Liver (tissue), 3 donors: ENCODE measurements at regions not wholly inside any gene's neighbourhood (a gene's known extent, or its start where the extent isn't known, plus 50 kb on each side); places are given as distances from the start of the nearest gene placed in this dataset.

Experiments used
- TAF1 ChIP-seq: conservative IDR thresholded peaks from 2 replicates; pipeline ENCODE4 v1.6.1; 2016; ENCODE audit warnings: antibody characterized with exemption, mild to moderate bottlenecking
- TF ChIP-seq, protein P1 (sequence below): fragments of 150-350 bp; IDR thresholded peaks from 2 replicates; pipeline ENCODE4 v1.5.1; 2017; ENCODE audit warnings: improper control_type of control experiment, low read depth, low read length; ENCODE audit not compliant: missing input control
- TF ChIP-seq, protein P2 (sequence below): IDR thresholded peaks from 2 replicates; pipeline ENCODE4 v1.6.1; 2016; ENCODE audit warnings: antibody characterized with exemption, mild to moderate bottlenecking
- donor health status: healthy.
- donor health status: healthy.

DNA sequence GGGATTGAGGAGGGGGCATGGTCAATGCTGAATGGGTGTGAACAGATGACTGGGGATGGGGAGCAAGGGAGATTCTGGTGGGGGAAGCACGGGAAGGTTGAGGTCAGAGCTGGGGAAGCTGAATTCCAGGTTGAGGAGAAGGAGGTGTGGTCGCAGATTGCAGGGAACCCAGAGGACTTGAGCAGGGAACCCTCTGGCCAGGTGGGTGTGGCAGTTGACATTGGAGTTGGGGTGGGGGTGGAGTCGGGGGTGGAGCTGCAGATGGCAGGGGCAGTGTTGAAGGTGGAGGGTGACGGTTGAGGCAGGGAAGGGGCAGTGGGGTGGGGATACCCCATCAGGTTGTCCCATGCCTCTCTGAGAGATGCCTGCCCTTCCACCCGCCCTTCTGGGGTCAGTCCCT, 94.7 kb downstream of the WTIP start:
- TF ChIP-seq, protein P1, sequence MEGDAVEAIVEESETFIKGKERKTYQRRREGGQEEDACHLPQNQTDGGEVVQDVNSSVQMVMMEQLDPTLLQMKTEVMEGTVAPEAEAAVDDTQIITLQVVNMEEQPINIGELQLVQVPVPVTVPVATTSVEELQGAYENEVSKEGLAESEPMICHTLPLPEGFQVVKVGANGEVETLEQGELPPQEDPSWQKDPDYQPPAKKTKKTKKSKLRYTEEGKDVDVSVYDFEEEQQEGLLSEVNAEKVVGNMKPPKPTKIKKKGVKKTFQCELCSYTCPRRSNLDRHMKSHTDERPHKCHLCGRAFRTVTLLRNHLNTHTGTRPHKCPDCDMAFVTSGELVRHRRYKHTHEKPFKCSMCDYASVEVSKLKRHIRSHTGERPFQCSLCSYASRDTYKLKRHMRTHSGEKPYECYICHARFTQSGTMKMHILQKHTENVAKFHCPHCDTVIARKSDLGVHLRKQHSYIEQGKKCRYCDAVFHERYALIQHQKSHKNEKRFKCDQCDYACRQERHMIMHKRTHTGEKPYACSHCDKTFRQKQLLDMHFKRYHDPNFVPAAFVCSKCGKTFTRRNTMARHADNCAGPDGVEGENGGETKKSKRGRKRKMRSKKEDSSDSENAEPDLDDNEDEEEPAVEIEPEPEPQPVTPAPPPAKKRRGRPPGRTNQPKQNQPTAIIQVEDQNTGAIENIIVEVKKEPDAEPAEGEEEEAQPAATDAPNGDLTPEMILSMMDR: no peak
- TF ChIP-seq, protein P2, sequence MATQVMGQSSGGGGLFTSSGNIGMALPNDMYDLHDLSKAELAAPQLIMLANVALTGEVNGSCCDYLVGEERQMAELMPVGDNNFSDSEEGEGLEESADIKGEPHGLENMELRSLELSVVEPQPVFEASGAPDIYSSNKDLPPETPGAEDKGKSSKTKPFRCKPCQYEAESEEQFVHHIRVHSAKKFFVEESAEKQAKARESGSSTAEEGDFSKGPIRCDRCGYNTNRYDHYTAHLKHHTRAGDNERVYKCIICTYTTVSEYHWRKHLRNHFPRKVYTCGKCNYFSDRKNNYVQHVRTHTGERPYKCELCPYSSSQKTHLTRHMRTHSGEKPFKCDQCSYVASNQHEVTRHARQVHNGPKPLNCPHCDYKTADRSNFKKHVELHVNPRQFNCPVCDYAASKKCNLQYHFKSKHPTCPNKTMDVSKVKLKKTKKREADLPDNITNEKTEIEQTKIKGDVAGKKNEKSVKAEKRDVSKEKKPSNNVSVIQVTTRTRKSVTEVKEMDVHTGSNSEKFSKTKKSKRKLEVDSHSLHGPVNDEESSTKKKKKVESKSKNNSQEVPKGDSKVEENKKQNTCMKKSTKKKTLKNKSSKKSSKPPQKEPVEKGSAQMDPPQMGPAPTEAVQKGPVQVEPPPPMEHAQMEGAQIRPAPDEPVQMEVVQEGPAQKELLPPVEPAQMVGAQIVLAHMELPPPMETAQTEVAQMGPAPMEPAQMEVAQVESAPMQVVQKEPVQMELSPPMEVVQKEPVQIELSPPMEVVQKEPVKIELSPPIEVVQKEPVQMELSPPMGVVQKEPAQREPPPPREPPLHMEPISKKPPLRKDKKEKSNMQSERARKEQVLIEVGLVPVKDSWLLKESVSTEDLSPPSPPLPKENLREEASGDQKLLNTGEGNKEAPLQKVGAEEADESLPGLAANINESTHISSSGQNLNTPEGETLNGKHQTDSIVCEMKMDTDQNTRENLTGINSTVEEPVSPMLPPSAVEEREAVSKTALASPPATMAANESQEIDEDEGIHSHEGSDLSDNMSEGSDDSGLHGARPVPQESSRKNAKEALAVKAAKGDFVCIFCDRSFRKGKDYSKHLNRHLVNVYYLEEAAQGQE: no peak
- no peak for TF ChIP-seq TAF1
